ENCODE measurements at regions not wholly inside any gene's neighbourhood (a gene's known extent, or its start where the extent isn't known, plus 50 kb on each side); places are given as distances from the start of the nearest gene placed in this dataset.

DNA sequence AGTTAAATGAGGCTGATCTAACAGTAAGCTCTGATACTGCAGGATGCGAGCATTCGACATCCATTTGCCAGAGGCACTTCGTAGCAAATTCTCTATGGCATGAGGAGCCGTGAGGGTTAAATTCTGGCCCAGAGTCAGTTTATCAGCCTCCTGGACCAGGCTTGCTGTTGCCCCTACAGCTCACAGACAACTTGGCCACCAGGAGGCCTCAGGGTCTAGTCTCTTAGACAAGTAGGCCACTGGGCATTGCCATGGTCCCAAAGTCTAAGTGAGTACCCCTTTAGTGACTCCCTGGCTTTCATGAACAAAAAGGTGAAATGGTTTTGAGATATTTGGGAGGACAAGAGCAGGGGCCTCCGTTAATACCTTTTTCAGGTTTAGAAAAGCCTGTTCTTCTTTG lies 178.0 kb upstream of the MBL2 start:
- TF ChIP-seq, protein P1, sequence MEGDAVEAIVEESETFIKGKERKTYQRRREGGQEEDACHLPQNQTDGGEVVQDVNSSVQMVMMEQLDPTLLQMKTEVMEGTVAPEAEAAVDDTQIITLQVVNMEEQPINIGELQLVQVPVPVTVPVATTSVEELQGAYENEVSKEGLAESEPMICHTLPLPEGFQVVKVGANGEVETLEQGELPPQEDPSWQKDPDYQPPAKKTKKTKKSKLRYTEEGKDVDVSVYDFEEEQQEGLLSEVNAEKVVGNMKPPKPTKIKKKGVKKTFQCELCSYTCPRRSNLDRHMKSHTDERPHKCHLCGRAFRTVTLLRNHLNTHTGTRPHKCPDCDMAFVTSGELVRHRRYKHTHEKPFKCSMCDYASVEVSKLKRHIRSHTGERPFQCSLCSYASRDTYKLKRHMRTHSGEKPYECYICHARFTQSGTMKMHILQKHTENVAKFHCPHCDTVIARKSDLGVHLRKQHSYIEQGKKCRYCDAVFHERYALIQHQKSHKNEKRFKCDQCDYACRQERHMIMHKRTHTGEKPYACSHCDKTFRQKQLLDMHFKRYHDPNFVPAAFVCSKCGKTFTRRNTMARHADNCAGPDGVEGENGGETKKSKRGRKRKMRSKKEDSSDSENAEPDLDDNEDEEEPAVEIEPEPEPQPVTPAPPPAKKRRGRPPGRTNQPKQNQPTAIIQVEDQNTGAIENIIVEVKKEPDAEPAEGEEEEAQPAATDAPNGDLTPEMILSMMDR (conservative IDR thresholded peaks at IDR 0.05): peak; percentile 41; the same call in 2 of the 3 replicates
- Histone ChIP-seq H3K27me3 (ENCODE audit: insufficient read depth, low read length) (no peaks in the 10 kb centered on the region), H2BK5ac (ENCODE audit: insufficient read length, low read length) (no peak overlapping the region), H3K56ac (ENCODE audit: insufficient read length, low read depth, low read length) (no peak overlapping the region), H4K91ac (ENCODE audit: insufficient read length, low read depth, low read length) (no peak overlapping the region), H3K23ac (ENCODE audit: insufficient read length, low read depth, low read length) (no peak overlapping the region), H3K27ac (ENCODE audit: insufficient read length, low read depth, low read length) (no peak overlapping the region), H3T11ph (ENCODE audit: low read length) (no peak overlapping the region), H3K14ac (ENCODE audit: insufficient read depth, low read length) (no peak overlapping the region), H3K79me1 (ENCODE audit: insufficient read depth, low read depth, low read length, poor library complexity, severe bottlenecking) (no peaks in the 10 kb centered on the region), H2BK12ac (ENCODE audit: insufficient read length, low read depth, low read length) (no peak overlapping the region), H2AK5ac (ENCODE audit: insufficient read length, low read length) (no peak overlapping the region), H4K20me1 (ENCODE audit: control insufficient read depth, insufficient read depth, insufficient read length) (no peaks in the 10 kb centered on the region), H3K4me2 (ENCODE audit: insufficient read depth, insufficient read length, low read length) (no peak overlapping the region), H2BK15ac (ENCODE audit: low read depth, low read length) (no peak overlapping the region), H3K9ac (ENCODE audit: extremely low read depth, insufficient read length, low read length) (no peak overlapping the region), H3K79me2 (ENCODE audit: insufficient read depth, low read length) (no peaks in the 10 kb centered on the region), H4K8ac (replicated peaks; ENCODE audit: insufficient read length, low read depth, low read length) (no peak overlapping the region), H3K4ac (ENCODE audit: low read depth, low read length) (no peak overlapping the region), H4K5ac (ENCODE audit: insufficient read length, low read depth, low read length) (no peak overlapping the region), H2AFZ (ENCODE audit: low read length) (no peak overlapping the region), H3K18ac (ENCODE audit: insufficient read length, low read depth, low read length) (no peak overlapping the region), H2BK20ac (ENCODE audit: low read depth, low read length, poor library complexity, severe bottlenecking) (no peak overlapping the region), H3K9me3 (ENCODE audit: control insufficient read depth, low read depth, low read length) (no peaks in the 10 kb centered on the region), H3K23me2 (ENCODE audit: insufficient read length, low read depth, low read length, poor library complexity, severe bottlenecking) (no peaks in the 10 kb centered on the region), H3K4me1 (ENCODE audit: insufficient read depth, low read length) (peaks cover 4% of the 10 kb centered on the region; the same call in 1 of the 2 replicates), H2BK120ac (ENCODE audit: low read depth, low read length, poor library complexity, severe bottlenecking) (no peak overlapping the region)
- H3K27ac Mint-ChIP-seq: peak overlapping the region in 2 of 3 experiments; percentile 21 to 68; a peak in 1 of 7 replicates
- peaks cover 21 to 47% (median 26%) of the 10 kb centered on the region in 3 experiments for H3K36me3 Mint-ChIP-seq (ENCODE audit: insufficient read depth in 1 of 3, low read depth in 3 of 3)
- H3K4me1 Mint-ChIP-seq: peaks cover 17 to 26% of the 10 kb centered on the region in 2 experiments
- H3K9me3 Mint-ChIP-seq: peaks cover 6 to 13% of the 10 kb centered on the region in 2 experiments
- WGBS (ENCODE audit: extremely low coverage, insufficient read length, low lambda C conversion rate): no CpG with 5 or more reads among the region's 5 CpGs
- DNase-seq: peak; percentile 57
- no peak overlapping the region for H3K4me3 Mint-ChIP-seq
- H3K27me3 Mint-ChIP-seq (ENCODE audit: low read depth): peaks cover 1% of the 10 kb centered on the region; the same call in 1 of the 2 replicates
